ENCODE measurements at regions not wholly inside any gene's neighbourhood (a gene's known extent, or its start where the extent isn't known, plus 50 kb on each side); places are given as distances from the start of the nearest gene placed in this dataset.

GRCh38 chr6:71481011-71481410 lies 192.4 kb downstream of the OGFRL1 start:
- DNase-seq (ENCODE audit: low spot score), result no peak

DNA sequence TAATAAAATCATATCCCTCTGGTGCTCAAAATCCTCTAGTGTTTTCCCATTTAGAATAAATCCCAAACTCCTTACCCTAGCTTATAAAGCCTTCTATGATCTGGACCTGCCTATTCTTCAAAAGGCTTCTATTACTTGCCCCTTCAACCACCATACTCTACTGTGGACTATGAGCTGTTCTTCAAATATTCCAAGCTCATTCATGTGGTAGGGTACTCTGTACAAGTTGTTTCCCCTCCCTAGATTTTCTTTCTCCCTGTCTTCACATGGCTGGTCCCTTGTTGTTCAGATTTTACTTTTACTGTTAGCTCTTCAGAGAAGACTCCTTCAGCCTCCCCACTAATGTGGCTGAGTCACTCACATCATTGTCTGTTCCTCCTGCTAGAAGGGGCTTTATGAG lies 193.2 kb downstream of the OGFRL1 start:
- DNase-seq (ENCODE audit: low spot score), result no peak

- no peak for DNase-seq (ENCODE audit: low spot score)
Measured at GRCh38 chr6:71482742-71483141, 194.1 kb downstream of the OGFRL1 start.

- peak; percentile 17 for DNase-seq (ENCODE audit: low spot score)
Measured at GRCh38 chr6:71486461-71486860, 197.8 kb downstream of the OGFRL1 start.

DNA sequence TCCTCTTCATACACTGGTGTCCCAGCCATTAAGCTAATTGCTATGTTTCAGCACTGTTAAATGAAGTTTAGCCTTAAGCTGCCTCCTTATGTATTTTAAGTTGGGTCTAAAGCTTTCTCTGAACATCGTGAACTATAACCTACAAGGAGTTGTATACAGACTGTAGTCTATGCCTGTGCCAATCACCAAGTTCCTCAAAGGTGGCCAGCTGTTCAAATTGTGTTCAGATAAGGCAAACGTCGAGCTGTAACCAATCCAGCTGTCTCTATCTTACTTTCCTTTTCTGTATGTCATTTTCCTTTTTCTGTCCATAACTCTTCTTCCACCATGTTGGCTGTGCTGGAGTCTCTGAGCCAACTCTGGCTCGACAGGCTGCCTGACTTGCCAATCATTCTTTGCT lies 199.6 kb downstream of the OGFRL1 start:
- DNase-seq (ENCODE audit: low spot score), result peak; percentile 25

DNA sequence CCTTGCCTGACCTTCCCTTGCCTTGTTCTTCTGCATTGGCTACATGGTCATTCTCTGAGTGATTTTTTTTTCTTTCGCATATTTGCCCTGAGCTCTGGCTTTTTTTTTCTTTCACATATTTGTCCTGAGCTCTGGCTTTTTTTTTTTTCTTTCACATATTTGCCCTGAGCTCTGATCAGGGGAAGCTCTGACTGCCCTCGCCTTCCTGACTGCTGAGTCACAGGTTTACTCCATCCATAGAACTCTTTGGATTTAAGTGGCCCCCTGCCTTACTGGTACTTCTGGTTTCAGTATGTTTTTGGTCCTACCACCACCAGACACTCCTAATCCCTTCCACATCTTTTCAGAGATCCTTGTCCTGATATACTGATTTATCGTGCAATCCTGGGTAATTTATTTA lies 201.1 kb downstream of the OGFRL1 start:
- DNase-seq (ENCODE audit: low spot score), result no peak

DNA sequence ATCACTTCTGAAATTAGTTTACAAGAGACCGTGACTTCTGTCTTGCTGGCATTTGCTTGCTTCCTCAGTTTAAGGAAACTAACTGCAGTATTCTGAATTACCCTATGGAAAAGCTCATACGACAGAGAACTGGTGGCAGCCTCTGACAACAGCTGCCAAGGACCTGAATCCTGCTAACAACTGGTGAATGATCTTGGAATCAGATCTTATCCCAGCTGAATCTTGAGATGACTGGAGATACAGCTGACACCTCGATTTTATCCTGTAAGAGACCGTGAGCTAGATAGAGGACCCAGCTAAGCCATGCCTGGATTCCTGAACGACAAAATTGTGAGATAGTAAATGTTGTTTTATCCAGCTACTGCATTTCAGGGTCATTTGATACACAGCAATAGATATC lies 202.3 kb downstream of the OGFRL1 start:
- DNase-seq (ENCODE audit: low spot score), result no peak

GRCh38 chr6:71491844-71492243 lies 203.2 kb downstream of the OGFRL1 start:
- no peak for DNase-seq (ENCODE audit: low spot score)

GRCh38 chr6:71492668-71493067 lies 204.1 kb downstream of the OGFRL1 start:
- no peak for DNase-seq (ENCODE audit: low spot score)

DNA sequence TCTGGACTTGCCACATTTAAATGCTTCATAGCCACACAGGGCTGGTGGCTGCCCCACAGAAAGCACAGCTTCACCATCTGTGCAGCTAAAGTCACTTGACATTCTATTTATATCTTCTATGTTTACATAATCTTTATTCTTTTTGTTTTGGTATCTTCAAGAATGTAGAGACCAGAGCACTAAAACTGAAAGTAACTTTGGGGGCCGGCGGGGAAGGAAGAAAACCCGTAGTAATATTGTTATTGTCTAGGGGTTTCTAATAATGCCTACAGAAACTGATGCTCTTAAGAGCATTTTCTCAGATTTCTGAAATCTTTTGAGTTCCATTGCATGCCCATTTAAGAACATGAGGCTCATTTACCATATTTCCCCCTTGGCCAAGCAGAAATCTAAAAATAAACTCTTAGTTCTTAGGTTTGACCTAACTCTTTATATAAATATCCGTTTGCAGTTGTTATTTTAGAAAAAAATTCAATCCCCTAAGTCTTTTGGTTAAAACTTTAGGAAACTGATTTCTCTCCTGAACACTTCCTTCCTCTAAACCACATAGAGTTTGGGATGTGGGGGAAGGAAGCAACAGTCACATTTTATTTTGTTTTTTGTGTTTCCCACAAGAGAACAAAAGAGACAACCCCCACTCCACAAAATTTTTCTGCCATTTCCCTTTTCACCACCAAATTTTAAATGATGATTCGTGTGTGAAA lies 207.6 kb downstream of the OGFRL1 start:
- peak; percentile 87 for DNase-seq (ENCODE audit: low spot score)

DNA sequence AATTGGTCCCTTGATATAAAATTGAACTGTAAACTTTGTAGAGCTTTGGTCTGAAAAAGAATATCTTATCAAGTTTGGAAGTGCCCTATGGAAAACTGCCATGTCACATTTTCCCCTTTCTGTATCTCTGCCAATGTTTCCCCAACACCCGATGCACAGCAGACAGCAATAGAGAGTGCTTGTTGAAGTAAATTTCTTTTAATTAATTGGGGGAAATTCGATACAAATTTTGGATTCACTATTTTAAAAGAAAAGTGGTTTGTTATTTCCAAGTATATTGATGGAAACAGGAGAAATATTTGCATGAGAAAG lies 208.1 kb downstream of the OGFRL1 start:
- DNase-seq (ENCODE audit: low spot score), result no peak

GRCh38 chr6:71498638-71499037 lies 210.0 kb downstream of the OGFRL1 start:
- no peak for DNase-seq (ENCODE audit: low spot score)

- DNase-seq (ENCODE audit: low spot score), result no peak
Measured at GRCh38 chr6:71499667-71500066, 211.1 kb downstream of the OGFRL1 start.

- no peak for DNase-seq (ENCODE audit: low spot score)
Measured at GRCh38 chr6:71502168-71502567, 213.6 kb downstream of the OGFRL1 start.

GRCh38 chr6:71502956-71503355 lies 214.3 kb downstream of the OGFRL1 start:
- no peak for DNase-seq (ENCODE audit: low spot score)

GRCh38 chr6:71507183-71507582 lies 218.6 kb downstream of the OGFRL1 start:
- DNase-seq (ENCODE audit: low spot score), result no peak

- DNase-seq (ENCODE audit: low spot score), result no peak
Measured at GRCh38 chr6:71509191-71510005, 220.8 kb downstream of the OGFRL1 start.

DNA sequence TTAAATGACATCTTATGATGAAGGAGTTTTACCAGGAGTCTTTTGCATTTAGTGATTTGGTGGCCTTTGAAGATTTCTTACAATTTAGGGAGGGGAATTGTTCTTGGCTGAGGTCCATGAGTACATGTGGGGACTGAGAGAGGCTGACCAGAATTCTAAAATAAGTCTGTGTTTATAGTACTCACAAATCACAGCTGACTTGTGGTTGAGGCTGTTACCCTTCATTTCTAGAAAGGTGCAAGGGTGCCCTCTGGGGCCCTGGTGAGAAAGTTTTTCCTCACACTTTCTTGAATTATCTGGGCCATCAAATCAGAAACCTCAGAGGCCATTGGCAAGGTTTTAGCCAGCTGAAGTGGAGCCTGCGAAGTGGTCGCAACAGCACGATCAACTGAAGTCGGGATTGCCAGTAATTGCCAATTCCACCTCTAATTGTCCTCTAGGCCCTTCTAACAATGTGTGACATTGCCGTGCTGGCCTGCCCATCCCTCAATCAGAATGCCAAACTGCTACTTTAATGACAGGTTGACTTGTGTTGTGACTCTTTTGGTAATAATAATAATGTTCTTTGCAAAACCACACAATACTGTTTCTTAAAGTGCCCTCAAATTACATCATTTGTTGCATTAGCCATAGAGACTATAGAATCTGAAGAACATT lies 221.6 kb downstream of the OGFRL1 start:
- peak; percentile 78 for DNase-seq (ENCODE audit: low spot score)

- DNase-seq (ENCODE audit: low spot score), result no peak
Measured at GRCh38 chr6:71510856-71511255, 222.2 kb downstream of the OGFRL1 start.

- no peak for DNase-seq (ENCODE audit: low spot score)
Measured at GRCh38 chr6:71512256-71512655, 223.6 kb downstream of the OGFRL1 start.

- DNase-seq (ENCODE audit: low spot score), result no peak
Measured at GRCh38 chr6:71513036-71513435, 224.4 kb downstream of the OGFRL1 start.

DNA sequence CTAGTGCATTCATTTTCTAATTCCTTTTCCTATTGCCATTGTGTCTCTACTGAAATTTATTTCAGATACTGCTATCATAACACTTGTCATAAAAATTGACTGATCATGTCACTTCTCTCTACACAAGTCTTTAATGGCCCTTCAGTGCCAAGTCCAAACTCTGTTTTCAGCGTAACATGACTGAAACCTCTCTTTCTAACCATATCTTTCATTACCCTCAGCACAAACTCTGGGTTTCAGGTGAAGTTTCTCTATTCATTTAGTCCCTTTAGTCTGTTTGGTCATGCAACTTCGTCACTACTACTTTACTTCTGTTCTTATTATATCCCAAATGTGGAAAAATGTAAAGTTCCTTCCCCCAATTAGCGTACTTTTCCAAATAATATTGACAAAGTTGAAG lies 234.9 kb downstream of the OGFRL1 start:
- no peak for DNase-seq (ENCODE audit: low spot score)

DNA sequence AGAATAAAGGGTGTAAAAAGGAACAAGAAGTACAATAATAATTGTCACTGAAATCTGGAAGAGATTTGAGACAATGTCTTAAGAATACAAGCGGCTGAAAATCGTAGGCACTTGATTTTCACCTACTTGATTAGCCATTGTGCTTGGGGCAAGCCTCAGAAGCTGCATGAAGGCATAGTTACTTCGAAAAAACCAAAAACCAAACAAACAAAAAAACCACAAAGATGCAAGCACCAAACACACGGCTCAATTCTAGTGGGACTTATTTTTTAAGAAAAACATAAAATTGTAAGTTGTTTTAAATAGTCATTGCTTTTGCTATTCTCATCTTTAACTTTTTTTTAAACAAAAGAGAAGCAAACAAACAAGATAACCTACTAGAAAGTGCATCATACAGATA lies 235.6 kb downstream of the OGFRL1 start:
- no peak for DNase-seq (ENCODE audit: low spot score)
